ENCODE measurements at regions not wholly inside any gene's neighbourhood (a gene's known extent, or its start where the extent isn't known, plus 50 kb on each side); places are given as distances from the start of the nearest gene placed in this dataset.

GRCh38 chr6:167696296-167696695, 130.4 kb upstream of the AFDN start:
- no peaks in the 10 kb centered on the region for H3K79me2 ChIP-seq (ENCODE audit: low read length)

GRCh38 chr6:167697316-167697715, 129.4 kb upstream of the AFDN start:
- no peak overlapping the region for H3K27ac ChIP-seq (ENCODE audit: low read length)
- no peak overlapping the region for H3K9ac ChIP-seq (ENCODE audit: low read length)
- no peak overlapping the region for H3K4me3 ChIP-seq (ENCODE audit: low read length)
- H3K9me2 ChIP-seq (replicated peaks; ENCODE audit: insufficient read depth, low read length) = no peaks in the 10 kb centered on the region
- no peak for DNase-seq
- H3K36me3 ChIP-seq (ENCODE audit: insufficient read depth, low read length) = no peaks in the 10 kb centered on the region
- H3K4me1 ChIP-seq (ENCODE audit: low read length) = peaks cover 10% of the 10 kb centered on the region
- no peaks in the 10 kb centered on the region for H4K20me1 ChIP-seq (ENCODE audit: insufficient read depth, low read depth, low read length)
- no peaks in the 10 kb centered on the region for H3K9me3 ChIP-seq (ENCODE audit: low read length)
- H2AFZ ChIP-seq (ENCODE audit: low read length) = no peak overlapping the region
- no peaks in the 10 kb centered on the region for H3K27me3 ChIP-seq (ENCODE audit: low read length)
- H3K4me2 ChIP-seq (ENCODE audit: low read depth, low read length, poor library complexity, severe bottlenecking) = no peak overlapping the region
- no peaks in the 10 kb centered on the region for H3K79me2 ChIP-seq (ENCODE audit: low read length)

More at GRCh38 chr6:167696296-167696695, 130.4 kb upstream of the AFDN start:
- DNase-seq = no peak
- H3K9ac ChIP-seq (ENCODE audit: low read length) = no peak overlapping the region
- peaks cover 10% of the 10 kb centered on the region for H3K4me1 ChIP-seq (ENCODE audit: low read length)
- no peaks in the 10 kb centered on the region for H3K9me2 ChIP-seq (replicated peaks; ENCODE audit: insufficient read depth, low read length)
- H3K9me3 ChIP-seq (ENCODE audit: low read length) = no peaks in the 10 kb centered on the region
- no peak overlapping the region for H3K27ac ChIP-seq (ENCODE audit: low read length)
- H3K4me2 ChIP-seq (ENCODE audit: low read depth, low read length, poor library complexity, severe bottlenecking) = no peak overlapping the region
- no peak overlapping the region for H3K4me3 ChIP-seq (ENCODE audit: low read length)
- H3K27me3 ChIP-seq (ENCODE audit: low read length) = no peaks in the 10 kb centered on the region
- no peak overlapping the region for H2AFZ ChIP-seq (ENCODE audit: low read length)
- H4K20me1 ChIP-seq (ENCODE audit: insufficient read depth, low read depth, low read length) = no peaks in the 10 kb centered on the region
- H3K36me3 ChIP-seq (ENCODE audit: insufficient read depth, low read length) = no peaks in the 10 kb centered on the region

- DNase-seq = no peak
- Histone ChIP-seq H3K27ac (ENCODE audit: low read length) (no peak overlapping the region), H4K20me1 (ENCODE audit: insufficient read depth, low read depth, low read length) (no peaks in the 10 kb centered on the region), H3K9me3 (ENCODE audit: low read length) (no peaks in the 10 kb centered on the region), H3K27me3 (ENCODE audit: low read length) (no peaks in the 10 kb centered on the region), H3K79me2 (ENCODE audit: low read length) (no peaks in the 10 kb centered on the region), H3K4me1 (ENCODE audit: low read length) (peaks cover 10% of the 10 kb centered on the region), H3K9ac (ENCODE audit: low read length) (no peak overlapping the region), H3K4me2 (ENCODE audit: low read depth, low read length, poor library complexity, severe bottlenecking) (no peak overlapping the region), H2AFZ (ENCODE audit: low read length) (no peak overlapping the region), H3K4me3 (ENCODE audit: low read length) (no peak overlapping the region), H3K36me3 (ENCODE audit: insufficient read depth, low read length) (no peaks in the 10 kb centered on the region), H3K9me2 (replicated peaks; ENCODE audit: insufficient read depth, low read length) (no peaks in the 10 kb centered on the region)
Measured at GRCh38 chr6:167698540-167698939, 128.2 kb upstream of the AFDN start.

DNA sequence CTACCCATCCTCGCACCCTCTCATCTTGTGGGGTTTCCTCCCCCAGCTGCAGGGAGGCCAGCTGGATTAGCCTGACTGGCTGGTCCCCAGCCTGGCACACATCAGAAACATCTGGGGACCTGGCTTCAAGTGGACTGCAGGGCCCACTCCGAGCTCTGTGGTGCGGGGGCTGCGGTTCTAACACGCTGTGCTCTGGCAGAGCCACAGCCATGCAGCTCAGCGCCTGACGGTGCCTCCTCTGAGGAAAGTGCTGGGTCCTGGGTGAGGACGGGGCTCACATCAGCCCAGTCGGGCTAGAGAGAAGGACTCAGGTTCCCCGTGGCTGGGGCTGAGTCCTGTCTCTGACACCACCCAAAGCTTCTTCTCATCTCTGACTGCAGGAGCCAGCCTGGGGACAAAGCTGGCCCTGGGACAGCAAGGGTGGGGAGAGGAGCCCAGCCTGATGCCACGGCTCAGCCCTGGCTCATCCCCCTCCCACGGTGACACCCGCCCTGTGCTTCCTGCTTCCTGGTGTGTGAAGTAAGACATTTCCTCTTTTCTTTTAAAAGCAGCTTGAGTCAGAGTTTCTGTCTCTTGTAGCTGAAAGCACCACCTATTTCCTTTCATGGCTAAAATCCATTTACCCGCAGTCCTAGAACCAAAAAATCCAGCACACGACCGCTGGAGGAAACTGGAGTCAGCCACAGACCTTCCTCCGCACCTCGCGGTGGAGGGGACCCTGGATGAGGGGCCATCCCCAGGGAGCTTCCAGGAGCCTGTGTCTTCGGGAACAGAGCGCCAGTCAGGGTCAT, 127.4 kb upstream of the AFDN start:
- H2AFZ ChIP-seq (ENCODE audit: low read length) = peak overlapping the region; percentile 77; the same call in 1 of the 2 replicates
- H3K9me3 ChIP-seq (ENCODE audit: low read length) = no peaks in the 10 kb centered on the region
- H3K36me3 ChIP-seq (ENCODE audit: insufficient read depth, low read length) = no peaks in the 10 kb centered on the region
- H3K9me2 ChIP-seq (replicated peaks; ENCODE audit: insufficient read depth, low read length) = no peaks in the 10 kb centered on the region
- H3K27me3 ChIP-seq (ENCODE audit: low read length) = no peaks in the 10 kb centered on the region
- no peaks in the 10 kb centered on the region for H4K20me1 ChIP-seq (ENCODE audit: insufficient read depth, low read depth, low read length)
- H3K27ac ChIP-seq (ENCODE audit: low read length) = no peak overlapping the region
- H3K4me3 ChIP-seq (ENCODE audit: low read length) = peak overlapping the region; percentile 42; the same call in 1 of the 2 replicates
- DNase-seq = peak; percentile 74
- H3K4me1 ChIP-seq (ENCODE audit: low read length) = peaks cover 10% of the 10 kb centered on the region
- H3K4me2 ChIP-seq (ENCODE audit: low read depth, low read length, poor library complexity, severe bottlenecking) = peak overlapping the region; percentile 48
- no peaks in the 10 kb centered on the region for H3K79me2 ChIP-seq (ENCODE audit: low read length)
- peak overlapping the region; percentile 44 for H3K9ac ChIP-seq (ENCODE audit: low read length)

DNA sequence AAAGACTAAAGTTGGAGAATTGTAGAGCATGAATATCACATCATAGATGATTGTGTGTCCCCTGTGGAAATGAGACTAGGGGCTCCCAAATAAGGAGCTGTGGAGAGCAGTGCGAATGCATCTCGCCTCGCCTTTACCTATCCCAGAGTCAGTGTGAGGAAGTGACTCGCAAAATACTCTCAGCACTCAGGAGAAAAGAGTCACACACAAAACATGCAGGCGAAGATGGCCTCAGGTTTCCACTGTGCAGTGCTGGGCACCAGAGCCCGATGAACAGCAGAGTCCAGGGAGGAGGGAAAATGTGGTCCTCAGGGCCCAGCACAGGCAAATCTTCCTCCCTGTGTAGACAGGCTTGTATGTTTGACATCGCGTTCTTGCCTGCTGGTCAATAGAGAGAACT, 126.5 kb upstream of the AFDN start:
- no peaks in the 10 kb centered on the region for H3K27me3 ChIP-seq (ENCODE audit: low read length)
- no peak overlapping the region for H3K27ac ChIP-seq (ENCODE audit: low read length)
- peaks cover 10% of the 10 kb centered on the region for H3K4me1 ChIP-seq (ENCODE audit: low read length)
- H2AFZ ChIP-seq (ENCODE audit: low read length) = no peak overlapping the region
- DNase-seq = no peak
- no peaks in the 10 kb centered on the region for H4K20me1 ChIP-seq (ENCODE audit: insufficient read depth, low read depth, low read length)
- no peak overlapping the region for H3K9ac ChIP-seq (ENCODE audit: low read length)
- no peaks in the 10 kb centered on the region for H3K9me3 ChIP-seq (ENCODE audit: low read length)
- no peaks in the 10 kb centered on the region for H3K36me3 ChIP-seq (ENCODE audit: insufficient read depth, low read length)
- H3K4me3 ChIP-seq (ENCODE audit: low read length) = no peak overlapping the region
- no peaks in the 10 kb centered on the region for H3K79me2 ChIP-seq (ENCODE audit: low read length)
- H3K9me2 ChIP-seq (replicated peaks; ENCODE audit: insufficient read depth, low read length) = no peaks in the 10 kb centered on the region
- no peak overlapping the region for H3K4me2 ChIP-seq (ENCODE audit: low read depth, low read length, poor library complexity, severe bottlenecking)

DNA sequence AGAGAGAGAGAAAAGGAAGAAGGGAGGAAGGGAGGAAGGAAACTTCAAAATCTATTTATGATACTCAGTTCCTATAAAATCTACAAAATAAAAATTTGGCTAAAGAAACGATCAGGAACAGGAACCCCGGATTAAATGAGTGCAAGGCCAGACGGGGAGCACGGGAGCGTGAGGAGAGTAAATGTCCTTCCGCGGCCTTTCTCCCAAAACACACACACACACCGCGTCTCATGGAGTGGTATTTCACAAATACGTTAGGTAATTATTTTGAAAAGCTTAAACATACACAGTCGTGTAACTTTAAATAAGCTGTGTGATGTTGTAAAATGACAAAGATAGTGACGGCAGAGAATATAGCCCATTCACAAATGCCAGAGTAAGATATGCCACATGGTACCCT, 125.7 kb upstream of the AFDN start:
- Histone ChIP-seq H4K20me1 (ENCODE audit: insufficient read depth, low read depth, low read length) (no peaks in the 10 kb centered on the region), H3K4me3 (ENCODE audit: low read length) (no peak overlapping the region), H3K9me3 (ENCODE audit: low read length) (no peaks in the 10 kb centered on the region), H3K79me2 (ENCODE audit: low read length) (no peaks in the 10 kb centered on the region), H3K4me1 (ENCODE audit: low read length) (peaks cover 10% of the 10 kb centered on the region), H2AFZ (ENCODE audit: low read length) (no peak overlapping the region), H3K9me2 (replicated peaks; ENCODE audit: insufficient read depth, low read length) (no peaks in the 10 kb centered on the region), H3K27ac (ENCODE audit: low read length) (no peak overlapping the region), H3K36me3 (ENCODE audit: insufficient read depth, low read length) (no peaks in the 10 kb centered on the region), H3K27me3 (ENCODE audit: low read length) (no peaks in the 10 kb centered on the region), H3K9ac (ENCODE audit: low read length) (no peak overlapping the region), H3K4me2 (ENCODE audit: low read depth, low read length, poor library complexity, severe bottlenecking) (no peak overlapping the region)
- no peak for DNase-seq

GRCh38 chr6:167702241-167702827, 124.4 kb upstream of the AFDN start:
- no peaks in the 10 kb centered on the region for H4K20me1 ChIP-seq (ENCODE audit: insufficient read depth, low read depth, low read length)
- no peaks in the 10 kb centered on the region for H3K9me3 ChIP-seq (ENCODE audit: low read length)
- peaks cover 10% of the 10 kb centered on the region for H3K4me1 ChIP-seq (ENCODE audit: low read length)
- no peak overlapping the region for H3K27ac ChIP-seq (ENCODE audit: low read length)
- no peak overlapping the region for H2AFZ ChIP-seq (ENCODE audit: low read length)
- no peaks in the 10 kb centered on the region for H3K27me3 ChIP-seq (ENCODE audit: low read length)
- no peak overlapping the region for H3K4me2 ChIP-seq (ENCODE audit: low read depth, low read length, poor library complexity, severe bottlenecking)
- H3K9ac ChIP-seq (ENCODE audit: low read length) = no peak overlapping the region
- no peaks in the 10 kb centered on the region for H3K9me2 ChIP-seq (replicated peaks; ENCODE audit: insufficient read depth, low read length)
- H3K4me3 ChIP-seq (ENCODE audit: low read length) = no peak overlapping the region
- H3K36me3 ChIP-seq (ENCODE audit: insufficient read depth, low read length) = no peaks in the 10 kb centered on the region
- no peak for DNase-seq
- no peaks in the 10 kb centered on the region for H3K79me2 ChIP-seq (ENCODE audit: low read length)

- H3K4me2 ChIP-seq (ENCODE audit: low read depth, low read length, poor library complexity, severe bottlenecking) = no peak overlapping the region
- no peaks in the 10 kb centered on the region for H3K79me2 ChIP-seq (ENCODE audit: low read length)
- H2AFZ ChIP-seq (ENCODE audit: low read length) = no peak overlapping the region
- DNase-seq = no peak
- no peaks in the 10 kb centered on the region for H3K9me2 ChIP-seq (replicated peaks; ENCODE audit: insufficient read depth, low read length)
- no peak overlapping the region for H3K27ac ChIP-seq (ENCODE audit: low read length)
- H3K27me3 ChIP-seq (ENCODE audit: low read length) = no peaks in the 10 kb centered on the region
- H3K36me3 ChIP-seq (ENCODE audit: insufficient read depth, low read length) = no peaks in the 10 kb centered on the region
- no peaks in the 10 kb centered on the region for H4K20me1 ChIP-seq (ENCODE audit: insufficient read depth, low read depth, low read length)
- H3K9me3 ChIP-seq (ENCODE audit: low read length) = no peaks in the 10 kb centered on the region
- H3K4me1 ChIP-seq (ENCODE audit: low read length) = peaks cover 10% of the 10 kb centered on the region
- H3K9ac ChIP-seq (ENCODE audit: low read length) = no peak overlapping the region
- no peak overlapping the region for H3K4me3 ChIP-seq (ENCODE audit: low read length)
Measured at GRCh38 chr6:167703347-167703746, 123.4 kb upstream of the AFDN start.

All from Karpas-422 (cell line).